Lower lobe of right lung (tissue), 2 donors: ENCODE measurements at regions not wholly inside any gene's neighbourhood (a gene's known extent, or its start where the extent isn't known, plus 50 kb on each side); places are given as distances from the start of the nearest gene placed in this dataset.

Experiments used
- ATAC-seq, 2 donors: fragments of 200-7000 bp; cut with Tn5 transposase; one replicate each; pipeline ENCODE4 v1.9.1; 2020 to 2022; ENCODE audit warnings: mild to moderate bottlenecking in 2 of 2, moderate library complexity in 2 of 2
- DNase-seq: peaks from one replicate; pipeline ENCODE4 v3.0.0-alpha.2; 2020
- H3K27ac ChIP-seq: fragments of 200-600 bp; one replicate; pipeline ENCODE4 v1.8.0; 2022
- H3K27me3 ChIP-seq: fragments of 200-600 bp; one replicate; pipeline ENCODE4 v1.8.0; 2022; ENCODE audit warnings: low read depth
- H3K36me3 ChIP-seq: fragments of 200-600 bp; one replicate; pipeline ENCODE4 v1.8.0; 2022; ENCODE audit warnings: mild to moderate bottlenecking
- H3K4me1 ChIP-seq: fragments of 200-600 bp; one replicate; pipeline ENCODE4 v1.8.0; 2022
- H3K4me3 ChIP-seq: fragments of 200-600 bp; one replicate; pipeline ENCODE4 v1.8.0; 2022; ENCODE audit warnings: mild to moderate bottlenecking
- H3K9me3 ChIP-seq: fragments of 200-600 bp; one replicate; pipeline ENCODE4 v1.8.0; 2022
- intact Hi-C: fragments of 100-400 bp; cut with DNase I; formaldehyde crosslinking; loops from one replicate; pipeline ENCODE4 v1.11.0; 2022
- TF ChIP-seq, protein P1 (sequence below): fragments of 200-600 bp; IDR thresholded peaks from one replicate; pipeline ENCODE4 v1.8.0; 2022; ENCODE audit warnings: antibody characterized with exemption, mild to moderate bottlenecking
- donor health status: DM: no; HTN: yes; CAD: no; lungs with severe emphysema.

DNA sequence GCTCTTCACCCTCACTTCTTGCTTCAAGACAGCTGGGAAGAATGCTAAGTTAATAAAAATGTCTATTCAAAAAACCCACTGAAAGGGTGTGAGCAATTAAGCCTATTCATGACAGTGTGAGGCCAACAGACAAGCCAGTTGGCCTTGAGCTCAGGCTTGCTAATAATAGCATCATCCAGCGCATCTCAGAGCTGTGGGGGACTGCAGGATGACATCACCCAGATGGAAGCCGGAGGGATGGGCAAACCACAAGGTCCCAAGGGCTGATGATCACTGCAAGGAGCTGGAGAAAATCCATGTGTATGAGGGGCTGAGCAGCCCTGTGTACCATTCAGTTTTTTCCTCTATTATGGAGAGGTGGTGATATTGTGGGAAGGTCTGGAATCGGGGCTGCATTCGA lies 770.4 kb downstream of the TNS3 start:
- TF ChIP-seq, protein P1, sequence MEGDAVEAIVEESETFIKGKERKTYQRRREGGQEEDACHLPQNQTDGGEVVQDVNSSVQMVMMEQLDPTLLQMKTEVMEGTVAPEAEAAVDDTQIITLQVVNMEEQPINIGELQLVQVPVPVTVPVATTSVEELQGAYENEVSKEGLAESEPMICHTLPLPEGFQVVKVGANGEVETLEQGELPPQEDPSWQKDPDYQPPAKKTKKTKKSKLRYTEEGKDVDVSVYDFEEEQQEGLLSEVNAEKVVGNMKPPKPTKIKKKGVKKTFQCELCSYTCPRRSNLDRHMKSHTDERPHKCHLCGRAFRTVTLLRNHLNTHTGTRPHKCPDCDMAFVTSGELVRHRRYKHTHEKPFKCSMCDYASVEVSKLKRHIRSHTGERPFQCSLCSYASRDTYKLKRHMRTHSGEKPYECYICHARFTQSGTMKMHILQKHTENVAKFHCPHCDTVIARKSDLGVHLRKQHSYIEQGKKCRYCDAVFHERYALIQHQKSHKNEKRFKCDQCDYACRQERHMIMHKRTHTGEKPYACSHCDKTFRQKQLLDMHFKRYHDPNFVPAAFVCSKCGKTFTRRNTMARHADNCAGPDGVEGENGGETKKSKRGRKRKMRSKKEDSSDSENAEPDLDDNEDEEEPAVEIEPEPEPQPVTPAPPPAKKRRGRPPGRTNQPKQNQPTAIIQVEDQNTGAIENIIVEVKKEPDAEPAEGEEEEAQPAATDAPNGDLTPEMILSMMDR, result no peak
- Histone ChIP-seq H3K36me3 (no peaks in the 10 kb centered on the region), H3K4me3 (no peak overlapping the region), H3K9me3 (no peaks in the 10 kb centered on the region), H3K27ac (no peak overlapping the region), H3K4me1 (no peaks in the 10 kb centered on the region), H3K27me3 (no peaks in the 10 kb centered on the region)
- peak in 1 of 2 donors; percentile 37 for ATAC-seq
- no peak for DNase-seq
- intact Hi-C loops, result no loop called here

DNA sequence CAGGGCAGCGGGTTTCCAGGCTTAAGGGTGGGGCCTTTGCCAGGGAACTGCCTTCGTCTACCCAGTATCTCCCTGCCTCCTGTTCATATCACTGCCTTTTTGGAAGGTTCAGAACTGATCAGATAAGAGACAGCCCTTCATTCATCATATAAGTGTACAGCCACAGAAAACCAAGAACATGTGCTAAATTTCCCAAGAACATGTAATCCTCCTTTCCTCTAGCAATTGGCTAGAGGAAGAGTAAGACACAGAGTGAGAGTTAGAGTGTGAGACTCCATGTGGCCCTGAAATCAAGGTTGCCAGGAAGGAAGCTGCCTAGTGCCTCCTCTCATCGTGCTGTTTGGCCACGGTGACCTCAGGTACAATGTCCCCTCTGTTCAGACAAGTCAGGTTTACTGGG lies 770.9 kb downstream of the TNS3 start:
- ATAC-seq (no peak), DNase-seq (no peak)
- no peaks in the 10 kb centered on the region for H3K36me3 ChIP-seq

DNA sequence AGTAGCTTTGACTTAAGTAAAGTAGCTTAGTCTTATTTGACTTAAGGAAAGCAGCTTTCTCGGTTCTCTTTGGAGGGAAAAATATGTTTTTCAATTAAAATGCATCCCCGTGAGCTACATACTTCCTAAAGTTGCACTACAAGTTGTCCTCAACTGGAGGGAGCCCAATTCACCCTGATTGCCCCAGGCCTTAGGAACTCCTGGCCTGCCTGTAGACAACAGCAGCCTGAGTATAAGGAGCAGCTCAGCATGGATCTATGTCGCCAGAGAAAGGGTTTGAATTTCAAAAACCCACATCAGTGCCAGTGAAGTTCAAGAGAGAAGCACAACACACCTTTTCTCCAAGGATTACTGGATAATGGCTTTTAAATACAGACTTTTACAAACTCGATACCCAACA lies 772.0 kb downstream of the TNS3 start:
- no peaks in the 10 kb centered on the region for H3K4me1 ChIP-seq
- H3K27me3 ChIP-seq, result no peaks in the 10 kb centered on the region
- H3K27ac ChIP-seq, result no peak overlapping the region
- DNase-seq (no peak), ATAC-seq (no peak)
- H3K9me3 ChIP-seq, result no peaks in the 10 kb centered on the region
- TF ChIP-seq, protein P1, result no peak
- H3K4me3 ChIP-seq, result no peak overlapping the region
- intact Hi-C loops, result no loop called here
- no peaks in the 10 kb centered on the region for H3K36me3 ChIP-seq

More for the DNA sequence above, 770.9 kb downstream of the TNS3 start:
- Histone ChIP-seq H3K27ac (no peak overlapping the region), H3K4me3 (no peak overlapping the region), H3K4me1 (no peaks in the 10 kb centered on the region), H3K27me3 (no peaks in the 10 kb centered on the region), H3K9me3 (no peaks in the 10 kb centered on the region)
- intact Hi-C loops, result no loop called here
- TF ChIP-seq, protein P1, result no peak

DNA sequence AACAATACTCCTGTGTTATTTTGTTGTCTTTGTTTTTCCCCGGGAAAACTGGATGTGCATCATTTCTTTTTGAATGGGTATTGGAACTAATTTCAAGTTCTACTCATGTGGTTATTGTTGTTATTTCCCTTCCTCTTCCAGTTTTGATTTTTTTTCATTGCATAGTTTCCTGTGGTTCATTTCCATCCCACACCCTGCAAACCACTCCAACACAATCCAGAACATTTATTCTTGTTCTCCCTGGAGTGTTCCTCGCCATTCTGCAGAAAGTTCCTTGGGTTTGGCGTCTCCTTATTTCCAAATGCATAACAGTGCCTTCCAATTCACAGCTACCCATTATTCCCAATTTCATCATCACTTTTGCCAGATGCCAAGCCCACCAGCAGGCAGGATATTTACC lies 775.1 kb downstream of the TNS3 start:
- Histone ChIP-seq H3K27ac (no peak overlapping the region), H3K36me3 (no peaks in the 10 kb centered on the region), H3K27me3 (no peaks in the 10 kb centered on the region), H3K9me3 (no peaks in the 10 kb centered on the region), H3K4me3 (no peak overlapping the region), H3K4me1 (no peaks in the 10 kb centered on the region)
- intact Hi-C loops, result no loop called here
- TF ChIP-seq, protein P1, result no peak
- ATAC-seq (no peak), DNase-seq (no peak)

DNA sequence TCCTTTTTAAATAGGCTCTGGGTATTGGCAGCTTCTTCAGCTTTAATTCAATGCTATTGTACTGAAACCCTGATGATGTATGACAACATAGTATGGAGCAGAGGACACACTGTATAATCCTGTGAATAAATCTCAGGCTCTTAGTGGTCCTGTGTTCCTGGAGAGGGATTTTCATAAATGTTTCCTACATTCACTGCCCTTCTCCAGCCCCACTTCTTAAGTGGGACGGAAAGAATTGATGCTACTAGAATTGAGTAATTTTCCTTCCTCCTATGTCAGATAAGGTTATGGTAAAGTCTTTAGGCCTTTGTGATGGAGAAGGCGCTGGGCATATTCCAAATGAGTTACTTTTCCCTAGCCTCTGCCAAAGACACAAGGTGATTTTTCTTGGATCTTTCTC lies 779.4 kb downstream of the TNS3 start:
- H3K4me3 ChIP-seq, result no peak overlapping the region
- H3K9me3 ChIP-seq, result no peaks in the 10 kb centered on the region
- H3K4me1 ChIP-seq, result no peaks in the 10 kb centered on the region
- intact Hi-C loops, result no loop called here
- TF ChIP-seq, protein P1, result no peak
- no peak overlapping the region for H3K27ac ChIP-seq
- no peaks in the 10 kb centered on the region for H3K27me3 ChIP-seq
- H3K36me3 ChIP-seq, result no peaks in the 10 kb centered on the region
- DNase-seq, result no peak
- no peak for ATAC-seq

DNA sequence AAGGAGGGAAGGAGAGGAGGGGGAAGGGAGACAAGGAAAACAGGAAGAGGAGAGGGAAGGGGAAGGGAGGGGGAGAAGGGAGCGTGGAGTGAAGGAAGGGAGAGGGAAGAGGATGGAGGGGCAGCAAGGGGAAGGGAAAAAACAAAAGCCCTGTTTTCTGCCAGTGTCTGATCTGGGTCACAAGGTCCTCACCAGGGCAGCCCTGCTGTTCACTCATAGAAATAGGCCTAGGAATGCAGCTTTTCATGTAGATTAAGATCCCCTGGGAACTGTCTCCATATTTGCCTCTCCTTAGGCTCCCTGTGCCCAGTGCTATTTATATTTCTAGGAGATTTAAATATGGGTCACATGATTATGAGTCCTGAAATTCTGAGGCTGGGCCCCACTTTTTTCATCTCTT lies 790.7 kb downstream of the TNS3 start:
- DNase-seq (no peak), ATAC-seq (no peak)
- TF ChIP-seq, protein P1, result no peak
- Histone ChIP-seq H3K36me3 (no peaks in the 10 kb centered on the region), H3K4me1 (no peaks in the 10 kb centered on the region), H3K9me3 (no peaks in the 10 kb centered on the region), H3K27me3 (no peaks in the 10 kb centered on the region), H3K27ac (no peak overlapping the region), H3K4me3 (no peak overlapping the region)
- intact Hi-C loops, result no loop called here
